D721Med (cell line): ENCODE measurements at regions not wholly inside any gene's neighbourhood (a gene's known extent, or its start where the extent isn't known, plus 50 kb on each side); places are given as distances from the start of the nearest gene placed in this dataset.

Experiments used
- DNase-seq: peaks from one replicate; pipeline ENCODE4 v3.0.0; 2011; ENCODE audit warnings: low spot score; ENCODE audit not compliant: insufficient read length
- FAIRE-seq: peaks from 2 replicates; lab custom pipeline; 2011; peaks lifted over from hg19 to GRCh38; lab: Jason Lieb, UNC
- TF ChIP-seq, protein P1 (sequence below): IDR thresholded peaks from 2 replicates; pipeline ENCODE4 v1.5.1; 2012; ENCODE audit warnings: mild to moderate bottlenecking, control low read depth; ENCODE audit not compliant: insufficient read depth; ENCODE audit errors: missing control alignments

DNA sequence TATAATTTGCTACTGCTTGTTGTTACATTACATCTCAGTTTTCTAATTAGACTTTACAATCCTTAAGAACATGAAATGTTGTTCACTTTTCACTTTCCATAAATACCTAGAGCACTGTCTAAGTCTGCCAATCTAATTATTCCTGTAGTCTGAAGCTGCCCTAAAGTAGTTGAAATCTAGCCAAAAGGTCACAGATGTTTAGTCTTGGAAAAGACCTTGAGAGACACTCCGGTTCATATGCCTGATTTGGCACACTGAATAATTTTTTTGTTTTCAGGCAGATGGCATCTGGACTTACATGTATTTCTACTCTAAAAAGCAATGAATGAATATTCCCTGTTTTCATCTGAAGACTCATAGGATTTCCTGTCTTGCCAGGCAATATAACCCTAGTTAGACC, 359.1 kb downstream of the ANKRD7 start:
- no peak for DNase-seq
- no peak for FAIRE-seq
- TF ChIP-seq, protein P1, sequence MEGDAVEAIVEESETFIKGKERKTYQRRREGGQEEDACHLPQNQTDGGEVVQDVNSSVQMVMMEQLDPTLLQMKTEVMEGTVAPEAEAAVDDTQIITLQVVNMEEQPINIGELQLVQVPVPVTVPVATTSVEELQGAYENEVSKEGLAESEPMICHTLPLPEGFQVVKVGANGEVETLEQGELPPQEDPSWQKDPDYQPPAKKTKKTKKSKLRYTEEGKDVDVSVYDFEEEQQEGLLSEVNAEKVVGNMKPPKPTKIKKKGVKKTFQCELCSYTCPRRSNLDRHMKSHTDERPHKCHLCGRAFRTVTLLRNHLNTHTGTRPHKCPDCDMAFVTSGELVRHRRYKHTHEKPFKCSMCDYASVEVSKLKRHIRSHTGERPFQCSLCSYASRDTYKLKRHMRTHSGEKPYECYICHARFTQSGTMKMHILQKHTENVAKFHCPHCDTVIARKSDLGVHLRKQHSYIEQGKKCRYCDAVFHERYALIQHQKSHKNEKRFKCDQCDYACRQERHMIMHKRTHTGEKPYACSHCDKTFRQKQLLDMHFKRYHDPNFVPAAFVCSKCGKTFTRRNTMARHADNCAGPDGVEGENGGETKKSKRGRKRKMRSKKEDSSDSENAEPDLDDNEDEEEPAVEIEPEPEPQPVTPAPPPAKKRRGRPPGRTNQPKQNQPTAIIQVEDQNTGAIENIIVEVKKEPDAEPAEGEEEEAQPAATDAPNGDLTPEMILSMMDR: no peak

GRCh38 chr7:118586248-118586647, 361.7 kb downstream of the ANKRD7 start:
- TF ChIP-seq, protein P1: no peak
- no peak for FAIRE-seq
- DNase-seq: no peak

GRCh38 chr7:118590107-118590506, 365.6 kb downstream of the ANKRD7 start:
- DNase-seq (no peak), FAIRE-seq (no peak)

GRCh38 chr7:118602090-118602489, 377.6 kb downstream of the ANKRD7 start:
- no peak for FAIRE-seq
- TF ChIP-seq, protein P1: no peak
- DNase-seq: no peak

More at GRCh38 chr7:118590107-118590506, 365.6 kb downstream of the ANKRD7 start:
- TF ChIP-seq, protein P1: peak; percentile 41

DNA sequence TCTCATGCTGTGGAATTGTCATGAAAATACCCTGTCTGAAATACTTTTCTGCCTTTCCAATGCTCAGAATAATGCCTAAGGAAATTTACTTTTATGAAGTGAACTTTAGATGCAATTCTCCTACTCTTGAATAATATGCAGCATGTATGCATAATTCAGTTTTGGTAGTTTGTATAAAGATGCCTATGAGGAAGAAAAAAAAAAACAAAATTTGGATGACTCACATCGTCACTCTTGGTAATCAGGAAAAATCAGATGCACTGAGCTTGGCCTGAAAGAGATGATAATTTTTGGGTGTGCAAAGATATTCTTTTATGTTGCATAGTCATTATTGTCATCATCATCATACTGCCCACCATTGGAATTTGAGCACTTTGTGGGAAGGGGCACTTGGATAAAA, 382.1 kb downstream of the ANKRD7 start:
- no peak for DNase-seq
- no peak for FAIRE-seq
- TF ChIP-seq, protein P1: no peak

DNA sequence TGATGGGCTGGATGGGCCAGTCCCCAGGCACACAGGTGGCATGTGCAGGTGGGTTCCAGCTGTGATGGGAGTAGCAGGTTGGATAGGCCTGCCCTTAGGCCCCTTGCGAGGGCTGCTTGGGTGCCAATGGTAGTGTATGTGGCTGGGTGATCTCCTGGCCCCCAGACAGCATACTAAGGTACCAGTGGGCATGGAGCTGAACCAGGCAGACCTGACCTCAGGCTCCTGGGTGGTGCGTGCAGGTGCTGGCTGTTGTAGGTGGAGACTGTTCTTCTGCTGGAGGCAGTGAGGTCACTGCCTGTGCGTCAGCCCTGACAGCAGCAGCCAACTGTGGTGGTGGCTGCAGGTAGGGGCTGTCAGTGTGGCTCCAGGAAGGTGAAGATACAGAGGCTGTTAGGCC, 384.7 kb downstream of the ANKRD7 start:
- DNase-seq: no peak
- no peak for FAIRE-seq
- TF ChIP-seq, protein P1: no peak

GRCh38 chr7:118615681-118616080, 391.2 kb downstream of the ANKRD7 start:
- no peak for FAIRE-seq
- DNase-seq: no peak

More at GRCh38 chr7:118615681-118616080, 391.2 kb downstream of the ANKRD7 start:
- TF ChIP-seq, protein P1: no peak
